SK-N-SH treated with all-trans-retinoic acid at 6 μM for 48 hours (cell line): ENCODE measurements at regions not wholly inside any gene's neighbourhood (a gene's known extent, or its start where the extent isn't known, plus 50 kb on each side); places are given as distances from the start of the nearest gene placed in this dataset.

ENCODE experiments used
- ATAC-seq: fragments of 200-7000 bp; cut with Tn5 transposase; 3 replicates; pipeline ENCODE4 v1.9.1; 2020; ENCODE audit warnings: mild to moderate bottlenecking, moderate library complexity
- ARNTL ChIP-seq: fragments of 450-650 bp; formaldehyde crosslinking; IDR thresholded peaks from 2 replicates; pipeline ENCODE4 v1.5.0; 2020; ENCODE audit warnings: low read depth, mild to moderate bottlenecking, moderate library complexity, borderline replicate concordance
- BACH2 ChIP-seq: fragments of 250-450 bp; sonication (Bioruptor Pico); IDR thresholded peaks from 2 replicates; pipeline ENCODE4 v1.9.0; 2021; ENCODE audit warnings: mild to moderate bottlenecking, borderline replicate concordance
- CREB5 ChIP-seq: fragments of 250-450 bp; sonication (Bioruptor Pico); IDR thresholded peaks from 2 replicates; pipeline ENCODE4 v1.5.1; 2020; ENCODE audit warnings: low read depth, mild to moderate bottlenecking, moderate library complexity
- CSDC2 ChIP-seq: fragments of 250-450 bp; sonication (Bioruptor Pico); IDR thresholded peaks from 2 replicates; pipeline ENCODE4 v1.5.0; 2020; ENCODE audit warnings: mild to moderate bottlenecking, moderate library complexity
- ESRRG ChIP-seq: fragments of 250-450 bp; sonication (Bioruptor Pico); IDR thresholded peaks from 2 replicates; pipeline ENCODE4 v1.6.1; 2021; ENCODE audit warnings: mild to moderate bottlenecking
- GLIS3 ChIP-seq: fragments of 250-450 bp; sonication (Bioruptor Pico); IDR thresholded peaks from 2 replicates; pipeline ENCODE4 v1.5.0; 2020; ENCODE audit warnings: mild to moderate bottlenecking, moderate library complexity
- ISL1 ChIP-seq: fragments of 250-450 bp; sonication (Bioruptor Pico); IDR thresholded peaks from 2 replicates; pipeline ENCODE4 v2.1.2; 2022; ENCODE audit warnings: mild to moderate bottlenecking, moderate library complexity
- OSR1 ChIP-seq: fragments of 250-450 bp; sonication (Bioruptor Pico); IDR thresholded peaks from 2 replicates; pipeline ENCODE4 v1.8.0; 2022; ENCODE audit warnings: moderate library complexity, mild to moderate bottlenecking, inconsistent platforms
- PATZ1 ChIP-seq: fragments of 250-450 bp; sonication (Bioruptor Pico); IDR thresholded peaks from 2 replicates; pipeline ENCODE4 v1.8.0; 2020; ENCODE audit warnings: mild to moderate bottlenecking, moderate library complexity, borderline replicate concordance
- POU6F1 ChIP-seq: fragments of 250-450 bp; sonication (Bioruptor Pico); IDR thresholded peaks from 2 replicates; pipeline ENCODE4 v1.8.0; 2021; ENCODE audit warnings: low read depth, mild to moderate bottlenecking, moderate library complexity, borderline replicate concordance
- RARB ChIP-seq: fragments of 250-450 bp; sonication (Bioruptor Pico); IDR thresholded peaks from 2 replicates; pipeline ENCODE4 v1.8.0; 2021; ENCODE audit warnings: mild to moderate bottlenecking, moderate library complexity
- SNAI2 ChIP-seq: fragments of 250-450 bp; sonication (Bioruptor Pico); IDR thresholded peaks from 2 replicates; pipeline ENCODE4 v1.5.0; 2020; ENCODE audit warnings: mild to moderate bottlenecking, moderate library complexity
- TCF4 ChIP-seq: fragments of 250-450 bp; sonication (Bioruptor Pico); IDR thresholded peaks from 2 replicates; pipeline ENCODE4 v1.8.0; 2021; ENCODE audit warnings: mild to moderate bottlenecking, moderate library complexity, borderline replicate concordance
- TOX ChIP-seq: fragments of 250-450 bp; sonication (Bioruptor Pico); IDR thresholded peaks from 2 replicates; pipeline ENCODE4 v1.8.0; 2021; ENCODE audit warnings: mild to moderate bottlenecking, moderate library complexity, borderline replicate concordance
- ZC3H10 ChIP-seq: fragments of 250-450 bp; sonication (Bioruptor Pico); IDR thresholded peaks from 2 replicates; pipeline ENCODE4 v1.5.1; 2021; ENCODE audit warnings: mild to moderate bottlenecking, moderate library complexity
- ZFP3 ChIP-seq: fragments of 250-450 bp; sonication (Bioruptor Pico); IDR thresholded peaks from 2 replicates; pipeline ENCODE4 v1.5.0; 2020; ENCODE audit warnings: mild to moderate bottlenecking, moderate library complexity
- ZFP30 ChIP-seq: fragments of 450-650 bp; formaldehyde crosslinking; IDR thresholded peaks from 2 replicates; pipeline ENCODE4 v1.5.0; 2022; ENCODE audit warnings: mild to moderate bottlenecking, moderate library complexity
- ZNF565 ChIP-seq: fragments of 450-650 bp; formaldehyde crosslinking; conservative IDR thresholded peaks from 2 replicates; pipeline ENCODE4 v1.5.0; 2020; ENCODE audit warnings: low read depth, mild to moderate bottlenecking, moderate library complexity
- ZNF70 ChIP-seq: fragments of 450-650 bp; formaldehyde crosslinking; IDR thresholded peaks from 2 replicates; pipeline ENCODE4 v1.5.0; 2020; ENCODE audit warnings: mild to moderate bottlenecking, moderate library complexity
- ZNF8 ChIP-seq: fragments of 450-650 bp; formaldehyde crosslinking; IDR thresholded peaks from 2 replicates; pipeline ENCODE4 v1.5.0; 2020; ENCODE audit warnings: mild to moderate bottlenecking, moderate library complexity

- no peak for TF ChIP-seq POU6F1 (CRISPR knock-in tag)
- TF ChIP-seq CSDC2 (CRISPR knock-in tag): no peak
- no peak for TF ChIP-seq TCF4 (CRISPR knock-in tag)
- no peak for TF ChIP-seq ZC3H10 (CRISPR knock-in tag)
Measured at GRCh38 chr6:100116411-100117194, 122.6 kb upstream of the MCHR2 start (continued).

- no peak for ATAC-seq
- TF ChIP-seq ZNF8: no peak
- TF ChIP-seq CSDC2 (CRISPR knock-in tag): no peak
- no peak for TF ChIP-seq GLIS3 (CRISPR knock-in tag)
- TF ChIP-seq POU6F1 (CRISPR knock-in tag): no peak
- no peak for TF ChIP-seq RARB (CRISPR knock-in tag)
- TF ChIP-seq SNAI2 (CRISPR knock-in tag): no peak
- TF ChIP-seq ZFP30 (CRISPR knock-in tag): no peak
- no peak for TF ChIP-seq ARNTL
- no peak for TF ChIP-seq CREB5 (CRISPR knock-in tag)
- no peak for TF ChIP-seq TOX (CRISPR knock-in tag)
- no peak for TF ChIP-seq BACH2 (CRISPR knock-in tag)
- TF ChIP-seq ISL1 (CRISPR knock-in tag): no peak
- no peak for TF ChIP-seq ZFP3 (CRISPR knock-in tag)
- no peak for TF ChIP-seq ESRRG (CRISPR knock-in tag)
- TF ChIP-seq ZNF70: no peak
- TF ChIP-seq OSR1: no peak
- TF ChIP-seq ZC3H10 (CRISPR knock-in tag): no peak
- no peak for TF ChIP-seq ZNF565 (CRISPR knock-in tag)
Measured at GRCh38 chr6:100115407-100116101, 121.5 kb upstream of the MCHR2 start.

- no peak for ATAC-seq
- TF ChIP-seq ZNF8 (no peak), TOX (CRISPR knock-in tag) (no peak), BACH2 (CRISPR knock-in tag) (no peak), OSR1 (no peak)
Measured at GRCh38 chr6:100112855-100113508, 119.0 kb upstream of the MCHR2 start.

- TF ChIP-seq BACH2 (CRISPR knock-in tag) (no peak), ZNF8 (no peak), CREB5 (CRISPR knock-in tag) (no peak), PATZ1 (CRISPR knock-in tag) (no peak), ZFP30 (CRISPR knock-in tag) (no peak), TOX (CRISPR knock-in tag) (no peak), POU6F1 (CRISPR knock-in tag) (no peak), ZFP3 (CRISPR knock-in tag) (no peak), ZNF565 (CRISPR knock-in tag) (no peak)
- ATAC-seq: no peak; the same call in 2 of the 3 replicates
Measured at GRCh38 chr6:100105919-100106529, 112.0 kb upstream of the MCHR2 start.
